K562 (cell line): ENCODE measurements at regions not wholly inside any gene's neighbourhood (a gene's known extent, or its start where the extent isn't known, plus 50 kb on each side); places are given as distances from the start of the nearest gene placed in this dataset.

Source experiments
- COPS2 ChIP-seq: fragments of 450-650 bp; conservative IDR thresholded peaks from 2 replicates; pipeline ENCODE4 v1.6.1; 2016; ENCODE audit warnings: mild to moderate bottlenecking, moderate library complexity
- MIER1 ChIP-seq: fragments of 450-650 bp; IDR thresholded peaks from 2 replicates; pipeline ENCODE4 v1.6.1; 2016; ENCODE audit warnings: antibody characterized with exemption, mild to moderate bottlenecking, low read depth
- REST ChIP-seq, 2 experiments: fragments of 450-650 bp; formaldehyde crosslinking in 1 of 2; IDR thresholded peaks; 2 replicates each; pipeline versions ENCODE4 v1.4.0 to v1.6.1; 2014 to 2020; ENCODE audit warnings: mild to moderate bottlenecking in 2 of 2, borderline replicate concordance in 1 of 2, low read depth in 1 of 2
- THRB ChIP-seq: fragments of 450-650 bp; formaldehyde crosslinking; conservative IDR thresholded peaks from 2 replicates; pipeline ENCODE4 v1.4.0; 2022; ENCODE audit warnings: mild to moderate bottlenecking, missing genetic modification characterization

DNA sequence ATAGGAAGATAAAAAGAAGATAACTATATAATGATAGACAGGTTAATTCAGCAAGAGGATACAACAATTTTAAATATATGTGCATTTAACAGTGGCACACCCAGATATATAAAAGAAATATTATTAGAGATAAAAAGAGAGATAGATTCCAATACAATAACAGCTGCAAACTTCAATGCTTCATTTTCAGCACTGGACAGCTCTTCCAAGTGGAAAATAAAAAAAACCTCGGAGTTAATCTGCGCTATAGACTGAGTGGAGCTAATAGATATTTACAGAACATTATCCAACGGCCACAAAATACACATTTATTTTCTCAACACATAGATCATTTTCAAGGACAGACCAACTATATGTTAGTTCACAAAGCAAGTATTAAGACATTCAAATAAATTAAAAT lies 1229.5 kb upstream of the CDH6 start (continued):
- TF ChIP-seq REST (IDR thresholded peaks at IDR 0.05; ENCODE audit: borderline replicate concordance) (peak; percentile 93), REST (CRISPR knock-in tag; IDR thresholded peaks at IDR 0.05; ENCODE audit: low read depth) (no peak), THRB (CRISPR knock-in tag) (no peak), COPS2 (no peak), MIER1 (peak; percentile 77; the same call in 1 of the 2 replicates)
